ENCODE measurements at regions not wholly inside any gene's neighbourhood (a gene's known extent, or its start where the extent isn't known, plus 50 kb on each side); places are given as distances from the start of the nearest gene placed in this dataset.

GRCh38 chr11:116431842-116432241 lies 340.9 kb downstream of the BUD13 start:
- no peak overlapping the region for H3K4me3 ChIP-seq (ENCODE audit: low read depth, low read length)
- DNase-seq (ENCODE audit: low read depth): no peak
- no peak for TF ChIP-seq CTCF (IDR thresholded peaks at IDR 0.05; ENCODE audit: low read depth, low read length, missing control alignments)
- in situ Hi-C loops (cut with HindIII; ENCODE audit: low sequenced_read_pairs): no loop called here

- TF ChIP-seq CTCF (IDR thresholded peaks at IDR 0.05; ENCODE audit: low read depth, low read length, missing control alignments): no peak
These were observed 344.2 kb downstream of the BUD13 start for GRCh38 chr11:116428638-116428975.

GRCh38 chr11:116427903-116428637 lies 344.7 kb downstream of the BUD13 start:
- TF ChIP-seq CTCF (IDR thresholded peaks at IDR 0.05; ENCODE audit: low read depth, low read length, missing control alignments): no peak
- in situ Hi-C loops (cut with HindIII; ENCODE audit: low sequenced_read_pairs): no loop called here
- DNase-seq (ENCODE audit: low read depth): no peak
- H3K4me3 ChIP-seq (ENCODE audit: low read depth, low read length): no peak overlapping the region

More at GRCh38 chr11:116428638-116428975, 344.2 kb downstream of the BUD13 start:
- in situ Hi-C loops (cut with HindIII; ENCODE audit: low sequenced_read_pairs): no loop called here
- no peak overlapping the region for H3K4me3 ChIP-seq (ENCODE audit: low read depth, low read length)
- no peak for DNase-seq (ENCODE audit: low read depth)

- H3K4me3 ChIP-seq (ENCODE audit: low read depth, low read length): no peak overlapping the region
- TF ChIP-seq CTCF (IDR thresholded peaks at IDR 0.05; ENCODE audit: low read depth, low read length, missing control alignments): no peak
- in situ Hi-C loops (cut with HindIII; ENCODE audit: low sequenced_read_pairs): no loop called here
- DNase-seq (ENCODE audit: low read depth): no peak
These were observed 345.4 kb downstream of the BUD13 start for GRCh38 chr11:116427337-116427902.

- H3K4me3 ChIP-seq (ENCODE audit: low read depth, low read length): no peak overlapping the region
- in situ Hi-C loops (cut with HindIII; ENCODE audit: low sequenced_read_pairs): no loop called here
- no peak for DNase-seq (ENCODE audit: low read depth)
- TF ChIP-seq CTCF (IDR thresholded peaks at IDR 0.05; ENCODE audit: low read depth, low read length, missing control alignments): no peak
These were observed 346.0 kb downstream of the BUD13 start for GRCh38 chr11:116426761-116427160.

GRCh38 chr11:116424615-116425261 lies 348.0 kb downstream of the BUD13 start:
- TF ChIP-seq CTCF (IDR thresholded peaks at IDR 0.05; ENCODE audit: low read depth, low read length, missing control alignments): no peak
- DNase-seq (ENCODE audit: low read depth): no peak
- no peak overlapping the region for H3K4me3 ChIP-seq (ENCODE audit: low read depth, low read length)
- in situ Hi-C loops (cut with HindIII; ENCODE audit: low sequenced_read_pairs): no loop called here
